Esophagus squamous epithelium (tissue), 4 donors: ENCODE measurements at regions not wholly inside any gene's neighbourhood (a gene's known extent, or its start where the extent isn't known, plus 50 kb on each side); places are given as distances from the start of the nearest gene placed in this dataset.

Experiments used
- POLR2A ChIP-seq, 4 donors: fragments of 450-650 bp; IDR thresholded peaks; one replicate each; pipeline ENCODE4 v1.6.1; 2017; ENCODE audit warnings: antibody characterized with exemption in 4 of 4, mild to moderate bottlenecking in 4 of 4, moderate library complexity in 3 of 4
- TF ChIP-seq, protein P1 (sequence below), 6 experiments: fragments of 450-650 bp in 4 of 6; fragments of 200-600 bp in 2 of 6; sonication (generic) in 2 of 6; IDR thresholded peaks; one replicate each; pipeline ENCODE4 v1.5.1; 2016 to 2019; ENCODE audit warnings: antibody characterized with exemption in 6 of 6, mild to moderate bottlenecking in 4 of 6, moderate library complexity in 4 of 6

DNA sequence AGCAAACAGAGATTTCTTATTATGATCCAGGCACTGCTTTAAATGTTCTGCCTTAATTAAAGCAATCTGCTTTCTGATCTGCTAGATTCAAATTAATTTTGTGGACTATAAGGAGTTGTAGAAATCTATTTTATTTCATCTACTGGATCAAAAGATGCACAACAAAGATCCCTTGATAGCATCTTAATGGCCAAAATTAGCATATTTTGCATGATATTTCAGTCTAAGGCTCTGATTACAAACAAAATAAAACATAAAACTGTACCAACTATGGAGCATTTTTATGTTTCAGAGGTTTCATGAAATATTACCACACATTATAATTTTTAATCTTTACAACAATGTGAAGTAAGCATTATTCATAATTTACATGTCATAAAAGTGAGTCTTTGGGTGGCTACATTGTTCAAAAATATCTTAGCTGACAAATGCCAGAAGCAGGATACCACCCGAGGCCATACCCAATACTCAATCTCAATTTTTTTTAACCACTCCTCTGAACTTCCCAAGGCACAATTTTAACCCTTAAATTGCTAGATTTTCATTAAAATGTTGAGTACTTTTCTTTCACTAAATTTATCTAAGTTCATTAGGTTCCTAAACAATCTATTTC is 929.5 kb downstream of the KCNA4 start:
- TF ChIP-seq, protein P1, sequence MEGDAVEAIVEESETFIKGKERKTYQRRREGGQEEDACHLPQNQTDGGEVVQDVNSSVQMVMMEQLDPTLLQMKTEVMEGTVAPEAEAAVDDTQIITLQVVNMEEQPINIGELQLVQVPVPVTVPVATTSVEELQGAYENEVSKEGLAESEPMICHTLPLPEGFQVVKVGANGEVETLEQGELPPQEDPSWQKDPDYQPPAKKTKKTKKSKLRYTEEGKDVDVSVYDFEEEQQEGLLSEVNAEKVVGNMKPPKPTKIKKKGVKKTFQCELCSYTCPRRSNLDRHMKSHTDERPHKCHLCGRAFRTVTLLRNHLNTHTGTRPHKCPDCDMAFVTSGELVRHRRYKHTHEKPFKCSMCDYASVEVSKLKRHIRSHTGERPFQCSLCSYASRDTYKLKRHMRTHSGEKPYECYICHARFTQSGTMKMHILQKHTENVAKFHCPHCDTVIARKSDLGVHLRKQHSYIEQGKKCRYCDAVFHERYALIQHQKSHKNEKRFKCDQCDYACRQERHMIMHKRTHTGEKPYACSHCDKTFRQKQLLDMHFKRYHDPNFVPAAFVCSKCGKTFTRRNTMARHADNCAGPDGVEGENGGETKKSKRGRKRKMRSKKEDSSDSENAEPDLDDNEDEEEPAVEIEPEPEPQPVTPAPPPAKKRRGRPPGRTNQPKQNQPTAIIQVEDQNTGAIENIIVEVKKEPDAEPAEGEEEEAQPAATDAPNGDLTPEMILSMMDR (IDR thresholded peaks at IDR 0.05) = no peak
- no peak for TF ChIP-seq POLR2A (IDR thresholded peaks at IDR 0.05)
